Activated CD8-positive, alpha-beta memory T cell treated with anti-CD3 and anti-CD28 coated beads for 48 hours (primary cell): ENCODE measurements at regions not wholly inside any gene's neighbourhood (a gene's known extent, or its start where the extent isn't known, plus 50 kb on each side); places are given as distances from the start of the nearest gene placed in this dataset.

Source experiments
- DNase-seq, 3 experiments: peaks; one replicate each; pipeline ENCODE4 v3.0.0-alpha.2; 2020; ENCODE audit warnings: low read depth in 2 of 3, low spot score in 2 of 3

GRCh38 chr7:26096136-26096535 is 55.9 kb upstream of the NFE2L3 start:
- DNase-seq, result no peak

GRCh38 chr7:26097837-26098668 is 53.9 kb upstream of the NFE2L3 start:
- DNase-seq, result no peak

- no peak for DNase-seq
Measured at GRCh38 chr7:26099236-26099635, 52.8 kb upstream of the NFE2L3 start.

- DNase-seq, result no peak
Measured at GRCh38 chr7:26100406-26101339, 51.3 kb upstream of the NFE2L3 start.

GRCh38 chr7:26101361-26102151 is 50.4 kb upstream of the NFE2L3 start:
- DNase-seq, result no peak

GRCh38 chr7:26102176-26102575 is 49.8 kb upstream of the NFE2L3 start:
- no peak for DNase-seq
